ENCODE measurements at regions not wholly inside any gene's neighbourhood (a gene's known extent, or its start where the extent isn't known, plus 50 kb on each side); places are given as distances from the start of the nearest gene placed in this dataset.

DNA sequence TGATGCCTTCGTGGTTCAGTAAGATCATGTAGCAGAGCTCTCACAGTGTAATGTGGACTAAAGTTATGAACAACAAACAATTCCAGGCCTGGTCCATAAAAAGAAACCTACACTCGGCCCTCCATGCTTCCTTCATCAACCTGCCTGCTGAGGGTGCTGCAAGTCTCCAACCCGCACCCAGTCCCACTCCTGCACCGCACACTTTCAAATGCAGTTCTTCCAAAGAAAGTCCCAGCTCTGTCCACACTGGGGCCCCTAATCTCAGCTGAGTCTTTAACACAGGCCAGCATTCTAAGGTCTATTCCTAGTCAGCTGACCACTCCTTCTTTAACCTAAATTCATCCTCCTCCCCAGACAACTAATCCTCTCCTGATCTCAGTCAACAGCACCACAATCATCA lies 71.5 kb upstream of the NR5A2 start:
- TF ChIP-seq, protein P1, sequence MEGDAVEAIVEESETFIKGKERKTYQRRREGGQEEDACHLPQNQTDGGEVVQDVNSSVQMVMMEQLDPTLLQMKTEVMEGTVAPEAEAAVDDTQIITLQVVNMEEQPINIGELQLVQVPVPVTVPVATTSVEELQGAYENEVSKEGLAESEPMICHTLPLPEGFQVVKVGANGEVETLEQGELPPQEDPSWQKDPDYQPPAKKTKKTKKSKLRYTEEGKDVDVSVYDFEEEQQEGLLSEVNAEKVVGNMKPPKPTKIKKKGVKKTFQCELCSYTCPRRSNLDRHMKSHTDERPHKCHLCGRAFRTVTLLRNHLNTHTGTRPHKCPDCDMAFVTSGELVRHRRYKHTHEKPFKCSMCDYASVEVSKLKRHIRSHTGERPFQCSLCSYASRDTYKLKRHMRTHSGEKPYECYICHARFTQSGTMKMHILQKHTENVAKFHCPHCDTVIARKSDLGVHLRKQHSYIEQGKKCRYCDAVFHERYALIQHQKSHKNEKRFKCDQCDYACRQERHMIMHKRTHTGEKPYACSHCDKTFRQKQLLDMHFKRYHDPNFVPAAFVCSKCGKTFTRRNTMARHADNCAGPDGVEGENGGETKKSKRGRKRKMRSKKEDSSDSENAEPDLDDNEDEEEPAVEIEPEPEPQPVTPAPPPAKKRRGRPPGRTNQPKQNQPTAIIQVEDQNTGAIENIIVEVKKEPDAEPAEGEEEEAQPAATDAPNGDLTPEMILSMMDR (conservative IDR thresholded peaks at IDR 0.05): no peak
- no peak overlapping the region for H3K4me3 Mint-ChIP-seq
- H3K27me3 Mint-ChIP-seq (ENCODE audit: low read depth): no peaks in the 10 kb centered on the region
- no peaks in the 10 kb centered on the region for H3K36me3 Mint-ChIP-seq (ENCODE audit: low read depth)
- no peaks in the 10 kb centered on the region for H3K4me1 Mint-ChIP-seq
- no peak overlapping the region for H3K27ac Mint-ChIP-seq (ENCODE audit: unreplicated experiment)
- DNase-seq (ENCODE audit: low read depth, low spot score): no peak
- H3K9me3 Mint-ChIP-seq: no peaks in the 10 kb centered on the region

DNA sequence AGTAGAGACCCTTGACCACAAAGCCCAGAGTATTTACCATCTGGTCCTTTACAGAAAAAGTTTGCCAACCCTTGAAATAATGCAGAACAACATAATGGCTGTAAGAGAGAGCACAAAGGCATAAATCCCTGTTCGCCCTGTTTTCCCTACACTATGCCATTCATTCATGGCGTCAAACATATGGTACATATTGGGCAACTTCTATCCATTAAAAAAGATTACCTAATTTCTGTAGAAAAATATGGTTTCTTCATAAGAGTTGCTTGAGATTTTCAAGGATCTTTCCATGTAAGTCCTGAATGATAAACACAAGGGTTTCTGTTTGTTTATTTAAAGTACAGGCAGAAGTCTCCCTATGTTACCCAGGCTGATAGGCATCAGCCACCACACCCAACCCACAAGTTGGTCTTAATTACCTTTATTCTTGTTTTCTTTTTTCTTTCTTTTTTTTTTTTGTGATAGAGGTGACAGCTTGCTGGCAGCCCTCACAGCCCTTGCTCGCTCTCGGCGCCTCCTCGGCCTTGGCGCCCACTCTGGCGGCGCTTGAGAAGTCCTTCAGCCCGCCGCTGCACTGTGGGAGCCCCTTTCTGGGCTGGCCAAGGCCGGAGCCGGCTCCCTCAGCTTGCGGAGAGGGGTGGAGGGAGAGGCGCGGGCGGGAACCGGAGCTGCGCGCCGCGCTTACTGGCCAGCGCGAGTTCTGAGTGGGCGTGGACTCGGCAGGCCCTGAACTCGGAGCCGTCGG lies 68.3 kb upstream of the NR5A2 start:
- Mint-ChIP-seq H3K9me3 (no peaks in the 10 kb centered on the region), H3K4me1 (no peaks in the 10 kb centered on the region), H3K27me3 (ENCODE audit: low read depth) (no peaks in the 10 kb centered on the region), H3K27ac (ENCODE audit: unreplicated experiment) (no peak overlapping the region), H3K36me3 (ENCODE audit: low read depth) (no peaks in the 10 kb centered on the region), H3K4me3 (no peak overlapping the region)
- no peak for DNase-seq (ENCODE audit: low read depth, low spot score)
- TF ChIP-seq, protein P1 (conservative IDR thresholded peaks at IDR 0.05): no peak

DNA sequence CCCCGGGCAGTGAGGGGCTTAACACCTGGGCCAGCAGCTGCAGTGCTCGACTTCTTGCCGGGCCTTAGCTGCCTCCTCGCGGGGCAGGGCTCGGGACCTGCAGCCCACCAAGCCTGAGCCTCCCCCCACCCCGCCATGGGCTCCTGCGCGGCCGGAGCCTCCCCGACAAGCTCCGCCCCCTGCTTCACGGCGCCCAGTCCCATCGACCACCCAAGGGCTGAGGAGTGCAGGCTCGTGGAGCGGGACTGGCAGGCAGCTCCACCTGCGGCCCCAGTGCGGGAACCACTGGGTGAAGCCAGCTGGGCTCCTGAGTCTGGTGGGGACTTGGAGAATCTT lies 67.8 kb upstream of the NR5A2 start:
- no peaks in the 10 kb centered on the region for H3K27me3 Mint-ChIP-seq (ENCODE audit: low read depth)
- no peaks in the 10 kb centered on the region for H3K36me3 Mint-ChIP-seq (ENCODE audit: low read depth)
- H3K9me3 Mint-ChIP-seq: no peaks in the 10 kb centered on the region
- no peak overlapping the region for H3K27ac Mint-ChIP-seq (ENCODE audit: unreplicated experiment)
- H3K4me1 Mint-ChIP-seq: no peaks in the 10 kb centered on the region
- TF ChIP-seq, protein P1 (conservative IDR thresholded peaks at IDR 0.05): no peak
- no peak for DNase-seq (ENCODE audit: low read depth, low spot score)
- no peak overlapping the region for H3K4me3 Mint-ChIP-seq

DNA sequence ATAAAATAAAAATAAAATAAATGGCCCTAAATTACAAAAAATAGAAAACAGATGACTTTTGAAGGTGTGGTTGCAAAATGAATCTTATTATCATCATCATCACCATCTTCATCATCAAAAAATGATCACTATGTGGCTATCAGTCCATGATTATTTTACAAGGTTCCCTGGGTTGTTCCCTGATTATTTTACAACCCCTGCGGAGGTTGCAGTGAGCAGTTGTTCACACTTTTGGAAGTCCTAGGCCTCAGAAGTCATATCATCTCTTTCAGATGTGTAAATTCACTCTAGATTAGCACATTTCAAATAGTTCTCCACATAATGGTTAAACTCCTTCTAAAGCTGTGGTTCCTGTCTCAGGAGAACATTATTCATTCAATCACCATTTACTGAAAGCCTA lies 57.4 kb upstream of the NR5A2 start:
- Mint-ChIP-seq H3K4me1 (no peaks in the 10 kb centered on the region), H3K9me3 (no peaks in the 10 kb centered on the region), H3K27me3 (ENCODE audit: low read depth) (no peaks in the 10 kb centered on the region), H3K36me3 (ENCODE audit: low read depth) (no peaks in the 10 kb centered on the region), H3K27ac (ENCODE audit: unreplicated experiment) (no peak overlapping the region), H3K4me3 (no peak overlapping the region)
- no peak for DNase-seq (ENCODE audit: low read depth, low spot score)
- TF ChIP-seq, protein P1 (conservative IDR thresholded peaks at IDR 0.05): no peak

DNA sequence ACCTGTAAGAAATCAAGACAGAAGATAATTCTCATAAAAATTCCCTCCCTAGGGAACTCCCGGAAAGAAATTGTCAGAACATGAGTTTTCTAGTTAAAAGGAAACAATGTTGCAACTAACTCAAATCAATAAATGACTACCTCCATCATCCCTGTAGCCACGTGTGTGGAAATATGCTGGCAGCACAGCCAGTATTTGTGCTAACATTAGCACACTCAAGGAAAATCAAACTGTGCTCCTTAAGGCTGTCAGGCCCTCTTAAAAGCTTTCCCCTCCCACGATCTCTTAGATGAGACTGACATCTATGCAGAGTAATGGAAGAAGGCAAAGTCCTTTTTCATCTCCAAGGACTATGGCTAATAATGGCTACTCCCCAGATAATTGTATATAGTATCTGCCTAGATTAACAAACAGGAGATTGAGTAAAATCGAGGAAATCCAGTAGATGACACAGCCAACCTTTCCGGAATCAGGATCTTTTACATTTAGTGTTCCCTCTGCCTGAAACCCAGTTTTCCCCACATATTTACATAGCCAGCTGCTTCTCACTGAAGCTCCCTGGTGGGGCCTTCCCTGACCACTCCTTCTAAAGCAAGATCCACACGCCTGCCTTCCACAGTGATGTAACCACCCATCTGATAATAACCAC lies 50.9 kb upstream of the NR5A2 start:
- Mint-ChIP-seq H3K4me3 (no peak overlapping the region), H3K27ac (ENCODE audit: unreplicated experiment) (no peak overlapping the region), H3K4me1 (peaks cover 12% of the 10 kb centered on the region), H3K9me3 (no peaks in the 10 kb centered on the region), H3K27me3 (ENCODE audit: low read depth) (no peaks in the 10 kb centered on the region), H3K36me3 (ENCODE audit: low read depth) (no peaks in the 10 kb centered on the region)
- no peak for DNase-seq (ENCODE audit: low read depth, low spot score)
- TF ChIP-seq, protein P1 (conservative IDR thresholded peaks at IDR 0.05): no peak

Small RNA genes lying in the stretch of these regions (microRNA-seq; reads per million reads assigned to microRNA genes)
- gene MIR181A1 (5,977 reads per million, percentile 92 among the genes with 10 or more reads in this experiment), gene MIR181B1 (75.2 reads per million, percentile 57 among the genes with 10 or more reads in this experiment)

Measured in neural crest cell (in vitro differentiated cells).